Hematopoietic multipotent progenitor cell treated with erythropoietin and hydrocortisone succinate and interleukin-3 and kit ligand, for 6 days (in vitro differentiated cells): ENCODE measurements at regions not wholly inside any gene's neighbourhood (a gene's known extent, or its start where the extent isn't known, plus 50 kb on each side); places are given as distances from the start of the nearest gene placed in this dataset.

ENCODE experiments used
- DNase-seq: peaks from one replicate; pipeline ENCODE4 v3.0.0-alpha.2; 2015

GRCh38 chr15:77749236-77749997 lies 116.7 kb upstream of the LINGO1 start:
- no peak for DNase-seq

DNA sequence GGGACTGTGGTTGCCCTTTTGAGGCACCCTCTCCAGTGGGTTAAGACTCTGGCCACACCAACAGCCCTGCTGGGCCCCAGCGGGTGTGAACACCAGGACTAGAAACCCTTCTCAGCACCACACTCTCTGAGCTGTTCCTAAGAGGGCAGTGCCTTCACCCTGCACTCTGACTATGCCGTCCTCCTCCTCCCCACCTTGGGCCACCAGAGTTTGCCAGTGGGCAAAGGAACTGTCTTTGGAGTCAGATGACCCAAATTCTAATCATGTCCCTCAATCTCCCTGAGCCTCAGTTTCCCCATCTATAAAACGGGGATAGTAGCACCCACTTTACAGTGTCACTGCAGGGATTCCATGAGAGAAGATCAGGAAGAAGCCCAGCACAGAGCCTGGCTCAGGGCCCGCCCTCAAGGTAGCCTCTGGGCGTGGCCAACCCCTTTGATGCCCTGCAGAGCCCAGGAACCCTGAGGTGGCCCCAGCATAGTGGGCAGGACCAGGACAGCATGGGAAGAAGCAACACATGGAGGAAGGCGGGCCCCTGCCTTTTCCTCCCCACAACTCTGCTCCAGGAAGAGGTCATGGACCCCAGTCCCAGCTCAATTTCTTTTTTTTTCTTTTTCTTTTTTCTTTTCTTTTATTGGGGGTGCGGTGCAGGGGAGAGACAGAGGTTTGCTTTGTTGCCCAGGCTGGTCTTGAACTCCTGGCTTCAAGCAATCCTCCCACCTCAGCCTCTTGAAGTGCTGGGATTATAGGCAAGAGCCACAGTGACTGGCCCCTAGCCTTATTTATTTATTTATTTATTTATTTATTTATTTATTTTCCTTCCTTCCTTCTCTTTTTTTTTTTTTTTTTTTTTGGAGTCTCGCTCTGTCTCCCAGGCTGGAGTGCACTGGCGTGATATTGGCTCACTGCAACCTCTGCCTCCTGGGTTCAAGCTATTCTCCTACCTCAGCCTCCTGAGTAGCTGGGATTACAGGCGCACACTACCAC lies 115.7 kb upstream of the LINGO1 start:
- no peak for DNase-seq

DNA sequence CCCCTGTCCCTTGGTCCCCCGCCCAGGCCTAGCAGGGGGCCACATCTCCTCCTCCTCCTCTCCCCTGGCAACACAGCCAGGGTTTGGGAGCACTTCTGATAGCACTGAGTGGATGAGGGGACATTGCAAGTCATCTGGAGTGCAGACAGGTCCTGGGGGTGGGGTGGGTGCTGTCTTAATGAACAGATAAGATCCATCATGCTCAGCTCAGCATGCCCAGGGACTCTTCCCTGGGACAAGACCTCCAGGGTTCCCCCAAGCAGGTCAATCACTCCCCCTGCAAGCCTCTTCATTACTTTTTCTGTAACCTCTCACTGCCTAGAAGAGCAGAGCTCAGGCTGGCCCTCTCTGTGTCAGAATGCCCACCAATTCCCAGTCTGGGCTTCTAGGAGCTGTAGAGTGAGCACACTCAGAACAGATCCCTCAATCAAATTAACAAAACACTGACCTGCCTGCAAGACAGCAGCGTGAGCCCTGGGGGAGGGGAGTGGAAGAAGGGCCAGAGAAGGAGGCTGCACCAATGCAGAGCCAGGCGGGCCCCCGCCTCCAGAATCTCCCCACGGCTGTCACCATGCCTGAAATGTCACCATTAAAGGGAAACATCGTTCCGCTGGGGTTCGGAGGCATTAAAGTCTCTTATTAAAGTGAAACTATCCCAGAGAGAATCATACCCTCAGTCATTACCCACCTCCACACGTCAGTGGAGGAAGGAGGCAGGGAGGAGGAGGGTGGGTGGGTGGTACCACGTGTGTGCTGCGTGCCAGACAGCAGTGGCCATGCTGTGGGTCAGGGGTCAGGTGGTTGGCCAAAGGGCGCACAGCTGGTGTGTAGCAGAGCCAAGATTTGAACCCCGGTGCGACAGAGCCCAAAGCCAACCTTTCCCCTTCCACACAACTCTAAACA lies 114.7 kb upstream of the LINGO1 start:
- DNase-seq: no peak

GRCh38 chr15:77746254-77747174 lies 113.8 kb upstream of the LINGO1 start:
- DNase-seq: no peak

DNA sequence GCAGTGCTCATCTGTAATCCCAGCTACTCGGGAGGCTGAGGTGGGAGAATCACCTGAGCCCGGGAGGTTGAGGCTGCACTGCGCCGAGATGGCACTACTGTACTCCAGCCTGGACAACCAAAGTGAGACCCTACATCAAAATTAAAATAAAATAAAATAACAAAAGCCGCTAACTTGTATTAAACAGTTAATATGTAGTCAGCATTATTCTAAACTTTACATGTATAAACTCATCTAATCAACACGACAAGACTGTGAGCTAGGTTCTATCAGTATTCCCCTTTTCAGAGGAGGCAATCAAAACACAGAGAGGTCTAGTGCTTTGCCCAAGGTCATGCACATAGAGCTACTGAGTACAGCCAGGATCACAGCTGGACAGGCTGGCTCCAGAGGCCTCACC lies 111.7 kb upstream of the LINGO1 start:
- no peak for DNase-seq

GRCh38 chr15:77742570-77742969 lies 109.9 kb upstream of the LINGO1 start:
- DNase-seq: no peak

DNA sequence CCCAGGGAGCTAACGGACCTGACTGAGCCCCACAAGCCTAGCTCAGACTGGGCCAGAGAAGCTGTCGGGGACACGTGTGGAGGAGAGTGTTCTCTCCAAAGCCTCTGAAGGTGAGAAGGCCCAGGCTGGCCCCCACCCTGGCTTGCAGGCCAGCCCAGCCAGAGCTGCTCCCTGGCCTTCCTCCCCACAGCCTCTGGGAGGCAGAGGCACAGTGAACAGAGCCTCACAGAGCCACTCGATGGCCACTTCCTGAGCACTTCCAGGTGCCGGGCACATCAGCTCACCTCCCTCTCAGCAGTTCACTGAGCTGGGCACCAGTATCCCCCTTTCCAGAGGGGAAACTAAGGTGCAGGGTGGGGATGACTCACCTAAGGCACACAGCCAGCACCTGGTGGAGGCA lies 109.4 kb upstream of the LINGO1 start:
- no peak for DNase-seq

- DNase-seq: no peak
Measured at GRCh38 chr15:77741106-77741505, 108.4 kb upstream of the LINGO1 start.

GRCh38 chr15:77739591-77740378 lies 107.1 kb upstream of the LINGO1 start:
- no peak for DNase-seq

DNA sequence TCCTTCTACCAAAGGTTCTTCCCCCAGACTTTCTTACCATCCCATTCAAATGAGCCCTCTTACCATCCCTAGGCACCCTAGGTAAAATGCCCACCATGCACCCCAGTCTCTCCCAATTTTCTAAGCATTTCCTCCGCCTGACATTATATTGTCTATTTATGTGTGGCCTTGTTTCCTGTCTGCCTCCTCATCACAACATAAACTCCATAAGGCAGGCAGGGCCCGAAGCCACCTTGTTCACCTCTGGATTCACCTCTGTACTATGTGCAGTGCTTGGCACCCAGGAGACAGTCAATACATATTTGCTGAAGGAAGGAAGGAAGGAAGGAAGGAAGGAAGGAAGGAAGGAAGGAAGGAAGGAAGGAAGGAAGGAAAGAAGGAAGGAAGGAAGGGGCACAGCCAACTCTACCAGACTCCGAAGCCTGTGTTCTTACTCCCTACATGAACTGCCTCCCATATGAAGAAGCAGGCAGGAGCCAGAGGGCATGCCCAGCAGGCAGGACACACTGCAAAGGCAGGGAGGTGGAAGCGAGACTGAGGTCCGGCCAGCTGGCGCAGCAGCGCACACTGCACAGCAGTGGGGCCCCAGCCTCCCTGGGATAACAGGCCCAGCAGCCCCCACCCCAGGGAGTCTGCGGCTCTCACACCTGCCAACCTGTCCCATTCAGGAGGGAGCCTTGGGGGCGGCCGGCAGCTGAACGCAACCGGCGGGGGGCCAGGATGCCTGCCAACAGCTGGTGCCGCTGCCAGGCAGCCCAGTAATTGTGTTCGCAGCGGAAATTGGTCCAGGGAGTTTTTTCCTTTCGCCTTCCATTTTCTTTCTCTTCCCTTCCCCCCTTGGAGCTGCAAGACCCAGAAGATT lies 106.0 kb upstream of the LINGO1 start:
- DNase-seq: no peak

DNA sequence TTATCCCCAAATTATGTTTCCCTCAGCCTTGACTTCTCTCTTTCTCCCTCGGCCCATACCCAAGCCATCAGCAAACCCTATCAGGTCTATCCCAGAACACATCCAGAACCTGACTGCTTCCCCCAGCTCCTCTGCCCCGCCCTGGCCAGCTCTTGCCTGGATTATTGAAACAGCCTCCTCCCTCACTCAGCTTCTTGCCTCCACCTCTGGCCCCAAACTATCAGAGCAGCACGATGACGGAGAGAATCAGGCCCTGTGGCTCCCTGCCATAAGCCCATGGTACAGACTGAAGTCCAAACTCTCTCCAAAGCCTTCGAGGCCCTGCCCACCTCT lies 105.3 kb upstream of the LINGO1 start:
- DNase-seq: peak; percentile 52

DNA sequence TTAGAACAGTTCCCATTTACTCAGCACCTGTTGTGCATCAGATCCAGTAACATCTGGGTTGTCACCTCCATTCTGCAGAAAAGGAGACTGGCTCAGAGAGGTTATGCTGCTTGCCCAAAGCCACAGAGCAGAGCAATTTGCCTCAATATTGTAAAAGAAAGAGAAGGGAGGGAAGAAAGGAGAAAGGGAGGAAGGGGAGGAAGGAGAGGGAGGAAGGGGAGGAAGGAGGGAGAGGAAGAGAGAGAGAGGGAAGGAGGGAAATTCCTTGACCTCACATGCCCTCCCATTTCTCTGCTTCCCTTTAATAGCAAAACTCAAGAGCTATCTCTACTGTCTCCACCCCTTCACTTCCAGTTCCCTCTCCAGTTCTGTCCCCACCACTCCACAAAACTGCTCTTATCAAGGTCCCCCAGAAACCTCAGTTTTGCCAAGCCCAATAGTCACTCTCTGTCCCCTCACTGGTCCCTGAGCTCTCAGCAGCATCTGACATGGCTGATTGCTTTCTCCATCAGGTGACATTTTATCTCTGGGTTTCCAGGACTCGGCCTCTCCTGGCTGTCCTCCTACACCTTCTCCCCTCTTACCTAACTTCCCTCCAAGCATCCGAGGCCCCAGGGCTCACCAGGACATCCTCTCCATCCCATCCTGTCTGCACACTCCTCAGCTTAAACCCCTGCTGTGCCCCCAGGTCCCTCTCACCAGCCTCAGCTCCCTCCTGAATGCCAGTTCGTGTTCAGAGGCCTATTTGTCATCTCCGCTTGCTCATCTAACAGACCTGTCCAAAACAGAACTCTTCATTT lies 104.7 kb upstream of the LINGO1 start:
- DNase-seq: peak; percentile 97

- DNase-seq: no peak
Measured at GRCh38 chr15:77734306-77734705, 101.6 kb upstream of the LINGO1 start.

GRCh38 chr15:77733579-77734300 lies 101.0 kb upstream of the LINGO1 start:
- DNase-seq: no peak

- no peak for DNase-seq
Measured at GRCh38 chr15:77732514-77733335, 100.0 kb upstream of the LINGO1 start.

- DNase-seq: no peak
Measured at GRCh38 chr15:77731945-77732344, 99.2 kb upstream of the LINGO1 start.

DNA sequence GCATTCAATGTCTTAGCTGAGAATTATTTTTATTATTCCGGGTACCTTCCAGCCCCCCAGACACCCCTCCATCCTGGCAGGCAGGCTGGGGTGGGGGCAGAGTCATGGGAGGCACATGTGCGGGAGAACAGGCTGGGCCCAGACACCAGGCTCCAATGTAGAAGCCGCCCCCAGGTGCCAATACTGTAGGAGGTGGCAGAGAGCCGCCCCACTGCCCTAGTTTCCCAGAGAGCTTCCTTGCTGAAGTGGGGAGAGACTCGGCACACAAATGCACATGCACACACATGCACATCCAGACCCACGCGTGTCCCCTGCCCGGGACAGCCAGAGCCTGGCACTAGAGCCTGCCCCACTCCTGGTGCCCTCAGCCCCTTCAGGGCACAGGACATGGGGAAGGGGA lies 98.4 kb upstream of the LINGO1 start:
- DNase-seq: no peak
